Vagina (tissue), 2 donors: ENCODE measurements at regions not wholly inside any gene's neighbourhood (a gene's known extent, or its start where the extent isn't known, plus 50 kb on each side); places are given as distances from the start of the nearest gene placed in this dataset.

ENCODE experiments used
- DNase-seq, 2 donors: peaks; one replicate each; pipeline ENCODE4 v3.0.0-alpha.2; 2017; ENCODE audit errors: extremely low spot score in 2 of 2
- H3K27ac ChIP-seq: fragments of 200-600 bp; sonication (generic); one replicate; pipeline ENCODE4 v1.5.1; 2019
- H3K27me3 ChIP-seq: fragments of 200-600 bp; sonication (generic); one replicate; pipeline ENCODE4 v1.5.1; 2019
- H3K36me3 ChIP-seq, 2 donors: fragments of 200-600 bp; sonication (generic); one replicate each; pipeline ENCODE4 v1.5.1; 2017 to 2019
- H3K4me1 ChIP-seq: fragments of 200-600 bp; sonication (generic); one replicate; pipeline ENCODE4 v1.5.1; 2019
- H3K4me3 ChIP-seq, 2 donors: fragments of 200-600 bp; sonication (generic); 1 replicate in 1 of 2; 2 replicates in 1 of 2; pipeline ENCODE4 v1.5.1; 2016 to 2019
- H3K9me3 ChIP-seq: fragments of 200-600 bp; sonication (generic); one replicate; pipeline ENCODE4 v1.5.1; 2019
- POLR2A ChIP-seq, 2 donors: fragments of 450-650 bp; IDR thresholded peaks; one replicate each; pipeline ENCODE4 v1.6.1; 2017; ENCODE audit warnings: antibody characterized with exemption in 2 of 2, mild to moderate bottlenecking in 2 of 2, moderate library complexity in 2 of 2
- POLR2AphosphoS5 ChIP-seq, 2 donors: sonication (generic); formaldehyde crosslinking; IDR thresholded peaks; one replicate each; pipeline ENCODE4 v1.9.0; 2017; ENCODE audit warnings: antibody characterized with exemption in 2 of 2, mild to moderate bottlenecking in 2 of 2, low read depth in 1 of 2; ENCODE audit not compliant: insufficient read depth in 1 of 2
- intact Hi-C: fragments of 100-400 bp; cut with DNase I; formaldehyde crosslinking; loops from one replicate; pipeline ENCODE4 v1.15.1; 2023
- TF ChIP-seq, protein P1 (sequence below), 3 experiments: fragments of 450-650 bp in 2 of 3; fragments of 200-600 bp in 1 of 3; sonication (generic) in 1 of 3; IDR thresholded peaks; one replicate each; pipeline ENCODE4 v1.5.1; 2017 to 2019; ENCODE audit warnings: antibody characterized with exemption in 3 of 3, mild to moderate bottlenecking in 2 of 3, moderate library complexity in 2 of 3

DNA sequence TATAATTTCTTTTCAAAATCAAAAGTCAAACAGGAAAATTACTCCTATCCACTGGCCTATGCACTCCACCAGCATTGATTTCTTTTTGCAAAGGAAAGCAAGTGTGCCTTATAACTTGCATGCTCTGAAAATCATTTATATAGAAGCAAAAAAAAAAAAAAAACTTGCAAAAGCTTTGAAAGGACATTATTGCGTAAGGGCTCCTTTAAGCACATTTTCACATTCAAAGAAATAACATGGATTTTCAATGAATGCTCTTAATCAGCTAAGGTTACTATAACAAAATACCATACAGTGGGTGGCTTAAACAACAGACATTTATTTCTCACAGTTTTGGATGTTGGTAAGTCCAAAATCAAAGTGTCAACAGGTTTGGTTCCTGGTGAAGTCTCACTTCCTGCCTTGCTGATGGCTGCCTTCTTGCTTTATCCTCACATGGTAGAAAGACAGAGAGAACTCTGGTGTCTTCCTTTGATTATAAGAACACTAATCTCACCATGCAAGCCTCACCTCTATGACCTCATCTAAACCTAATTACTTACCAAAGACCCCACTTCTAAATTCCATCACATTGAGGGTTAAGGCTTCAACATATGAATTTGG lies 755.2 kb upstream of the CDH10 start:
- H3K9me3 ChIP-seq = no peaks in the 10 kb centered on the region
- TF ChIP-seq, protein P1, sequence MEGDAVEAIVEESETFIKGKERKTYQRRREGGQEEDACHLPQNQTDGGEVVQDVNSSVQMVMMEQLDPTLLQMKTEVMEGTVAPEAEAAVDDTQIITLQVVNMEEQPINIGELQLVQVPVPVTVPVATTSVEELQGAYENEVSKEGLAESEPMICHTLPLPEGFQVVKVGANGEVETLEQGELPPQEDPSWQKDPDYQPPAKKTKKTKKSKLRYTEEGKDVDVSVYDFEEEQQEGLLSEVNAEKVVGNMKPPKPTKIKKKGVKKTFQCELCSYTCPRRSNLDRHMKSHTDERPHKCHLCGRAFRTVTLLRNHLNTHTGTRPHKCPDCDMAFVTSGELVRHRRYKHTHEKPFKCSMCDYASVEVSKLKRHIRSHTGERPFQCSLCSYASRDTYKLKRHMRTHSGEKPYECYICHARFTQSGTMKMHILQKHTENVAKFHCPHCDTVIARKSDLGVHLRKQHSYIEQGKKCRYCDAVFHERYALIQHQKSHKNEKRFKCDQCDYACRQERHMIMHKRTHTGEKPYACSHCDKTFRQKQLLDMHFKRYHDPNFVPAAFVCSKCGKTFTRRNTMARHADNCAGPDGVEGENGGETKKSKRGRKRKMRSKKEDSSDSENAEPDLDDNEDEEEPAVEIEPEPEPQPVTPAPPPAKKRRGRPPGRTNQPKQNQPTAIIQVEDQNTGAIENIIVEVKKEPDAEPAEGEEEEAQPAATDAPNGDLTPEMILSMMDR (IDR thresholded peaks at IDR 0.05) = no peak
- no peak for TF ChIP-seq POLR2A (IDR thresholded peaks at IDR 0.05)
- no peak for TF ChIP-seq POLR2AphosphoS5 (IDR thresholded peaks at IDR 0.05; ENCODE audit: insufficient read depth in 1 of 2, low read depth in 1 of 2)
- no peak overlapping the region for H3K4me3 ChIP-seq
- no peak overlapping the region for H3K27ac ChIP-seq
- H3K4me1 ChIP-seq = no peaks in the 10 kb centered on the region
- DNase-seq = no peak
- no peaks in the 10 kb centered on the region for H3K27me3 ChIP-seq
- intact Hi-C loops = no loop called here
- H3K36me3 ChIP-seq = no peaks in the 10 kb centered on the region

- Histone ChIP-seq H3K27me3 (no peaks in the 10 kb centered on the region), H3K27ac (no peak overlapping the region), H3K4me3 (no peak overlapping the region), H3K9me3 (no peaks in the 10 kb centered on the region), H3K4me1 (no peaks in the 10 kb centered on the region), H3K36me3 (no peaks in the 10 kb centered on the region)
- no peak for TF ChIP-seq POLR2A (IDR thresholded peaks at IDR 0.05)
- TF ChIP-seq, protein P1 (IDR thresholded peaks at IDR 0.05) = no peak
- TF ChIP-seq POLR2AphosphoS5 (IDR thresholded peaks at IDR 0.05; ENCODE audit: insufficient read depth in 1 of 2, low read depth in 1 of 2) = no peak
- DNase-seq = no peak
- intact Hi-C loops = no loop called here
Measured at GRCh38 chr5:25393957-25394356, 749.2 kb upstream of the CDH10 start.

GRCh38 chr5:25393256-25393655 lies 748.5 kb upstream of the CDH10 start:
- Histone ChIP-seq H3K36me3 (no peaks in the 10 kb centered on the region), H3K27ac (no peak overlapping the region), H3K4me3 (no peak overlapping the region), H3K4me1 (no peaks in the 10 kb centered on the region), H3K27me3 (no peaks in the 10 kb centered on the region), H3K9me3 (no peaks in the 10 kb centered on the region)
- intact Hi-C loops = no loop called here
- TF ChIP-seq POLR2A (IDR thresholded peaks at IDR 0.05) = no peak
- TF ChIP-seq POLR2AphosphoS5 (IDR thresholded peaks at IDR 0.05; ENCODE audit: insufficient read depth in 1 of 2, low read depth in 1 of 2) = no peak
- TF ChIP-seq, protein P1 (IDR thresholded peaks at IDR 0.05) = no peak
- no peak for DNase-seq

- Histone ChIP-seq H3K27me3 (no peaks in the 10 kb centered on the region), H3K27ac (no peak overlapping the region), H3K4me1 (no peaks in the 10 kb centered on the region), H3K4me3 (no peak overlapping the region), H3K9me3 (no peaks in the 10 kb centered on the region), H3K36me3 (no peaks in the 10 kb centered on the region)
- intact Hi-C loops = no loop called here
- no peak for DNase-seq
- TF ChIP-seq POLR2AphosphoS5 (IDR thresholded peaks at IDR 0.05; ENCODE audit: insufficient read depth in 1 of 2, low read depth in 1 of 2) (no peak), POLR2A (IDR thresholded peaks at IDR 0.05) (no peak)
- TF ChIP-seq, protein P1 (IDR thresholded peaks at IDR 0.05) = no peak
Measured at GRCh38 chr5:25387953-25388352, 743.2 kb upstream of the CDH10 start.

- Histone ChIP-seq H3K36me3 (no peaks in the 10 kb centered on the region), H3K27me3 (no peaks in the 10 kb centered on the region), H3K27ac (no peak overlapping the region), H3K4me3 (no peak overlapping the region), H3K9me3 (no peaks in the 10 kb centered on the region), H3K4me1 (no peaks in the 10 kb centered on the region)
- no peak for TF ChIP-seq POLR2A (IDR thresholded peaks at IDR 0.05)
- no peak for TF ChIP-seq POLR2AphosphoS5 (IDR thresholded peaks at IDR 0.05; ENCODE audit: insufficient read depth in 1 of 2, low read depth in 1 of 2)
- TF ChIP-seq, protein P1 (IDR thresholded peaks at IDR 0.05) = no peak
- intact Hi-C loops = no loop called here
- DNase-seq = no peak
Measured at GRCh38 chr5:25362799-25363198, 718.0 kb upstream of the CDH10 start.
